ENCODE measurements at regions not wholly inside any gene's neighbourhood (a gene's known extent, or its start where the extent isn't known, plus 50 kb on each side); places are given as distances from the start of the nearest gene placed in this dataset.

GRCh38 chr11:71080239-71081097, 171.9 kb downstream of the SHANK2 start:
- Histone ChIP-seq H3K9me3 (ENCODE audit: control insufficient read depth, insufficient read depth, low read length) (no peaks in the 10 kb centered on the region), H3K36me3 (ENCODE audit: control insufficient read depth, insufficient read depth, low read length) (no peaks in the 10 kb centered on the region), H3K27ac (ENCODE audit: low read length) (no peak overlapping the region), H3K4me3 (ENCODE audit: low read length) (no peak overlapping the region), H3K27me3 (ENCODE audit: control insufficient read depth, insufficient read depth, low read length) (no peaks in the 10 kb centered on the region), H3K4me1 (ENCODE audit: control insufficient read depth, insufficient read depth, low read length) (no peaks in the 10 kb centered on the region)
- no peak overlapping the region for H3K27ac Mint-ChIP-seq
- H3K36me3 Mint-ChIP-seq, result no peaks in the 10 kb centered on the region
- WGBS (ENCODE audit: insufficient coverage), result 40% methylated on average over 25 of the region's 25 CpGs
- ATAC-seq (peak in 1 of 3 donors; percentile 36), DNase-seq (peak in 1 of 2 donors; percentile 17)
- peaks cover 3 to 10% of the 10 kb centered on the region in 2 donors for H3K27me3 Mint-ChIP-seq (ENCODE audit: low read depth in 2 of 2)
- intact Hi-C loops (cut with micrococcal nuclease), result no loop called here
- H3K4me1 Mint-ChIP-seq, result no peaks in the 10 kb centered on the region
- TF ChIP-seq, protein P1, sequence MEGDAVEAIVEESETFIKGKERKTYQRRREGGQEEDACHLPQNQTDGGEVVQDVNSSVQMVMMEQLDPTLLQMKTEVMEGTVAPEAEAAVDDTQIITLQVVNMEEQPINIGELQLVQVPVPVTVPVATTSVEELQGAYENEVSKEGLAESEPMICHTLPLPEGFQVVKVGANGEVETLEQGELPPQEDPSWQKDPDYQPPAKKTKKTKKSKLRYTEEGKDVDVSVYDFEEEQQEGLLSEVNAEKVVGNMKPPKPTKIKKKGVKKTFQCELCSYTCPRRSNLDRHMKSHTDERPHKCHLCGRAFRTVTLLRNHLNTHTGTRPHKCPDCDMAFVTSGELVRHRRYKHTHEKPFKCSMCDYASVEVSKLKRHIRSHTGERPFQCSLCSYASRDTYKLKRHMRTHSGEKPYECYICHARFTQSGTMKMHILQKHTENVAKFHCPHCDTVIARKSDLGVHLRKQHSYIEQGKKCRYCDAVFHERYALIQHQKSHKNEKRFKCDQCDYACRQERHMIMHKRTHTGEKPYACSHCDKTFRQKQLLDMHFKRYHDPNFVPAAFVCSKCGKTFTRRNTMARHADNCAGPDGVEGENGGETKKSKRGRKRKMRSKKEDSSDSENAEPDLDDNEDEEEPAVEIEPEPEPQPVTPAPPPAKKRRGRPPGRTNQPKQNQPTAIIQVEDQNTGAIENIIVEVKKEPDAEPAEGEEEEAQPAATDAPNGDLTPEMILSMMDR (IDR thresholded peaks at IDR 0.05), result peak; percentile 16
- H3K9me3 Mint-ChIP-seq, result no peaks in the 10 kb centered on the region
- H3K4me3 Mint-ChIP-seq, result no peak overlapping the region

GRCh38 chr11:71079795-71080194, 172.6 kb downstream of the SHANK2 start:
- intact Hi-C loops (cut with micrococcal nuclease), result no loop called here
- Mint-ChIP-seq H3K27ac (no peak overlapping the region), H3K4me1 (no peaks in the 10 kb centered on the region), H3K36me3 (no peaks in the 10 kb centered on the region), H3K4me3 (no peak overlapping the region), H3K27me3 (ENCODE audit: low read depth in 2 of 2) (peaks cover 3 to 10% of the 10 kb centered on the region in 2 donors), H3K9me3 (no peaks in the 10 kb centered on the region)
- ATAC-seq, result no peak
- TF ChIP-seq, protein P1 (IDR thresholded peaks at IDR 0.05), result no peak
- Histone ChIP-seq H3K4me1 (ENCODE audit: control insufficient read depth, insufficient read depth, low read length) (no peaks in the 10 kb centered on the region), H3K27ac (ENCODE audit: low read length) (no peak overlapping the region), H3K4me3 (ENCODE audit: low read length) (no peak overlapping the region), H3K9me3 (ENCODE audit: control insufficient read depth, insufficient read depth, low read length) (no peaks in the 10 kb centered on the region), H3K27me3 (ENCODE audit: control insufficient read depth, insufficient read depth, low read length) (no peaks in the 10 kb centered on the region), H3K36me3 (ENCODE audit: control insufficient read depth, insufficient read depth, low read length) (no peaks in the 10 kb centered on the region)
- 93% methylated on average over 1 of the region's 3 CpGs for WGBS (ENCODE audit: insufficient coverage)
- DNase-seq, result no peak

DNA sequence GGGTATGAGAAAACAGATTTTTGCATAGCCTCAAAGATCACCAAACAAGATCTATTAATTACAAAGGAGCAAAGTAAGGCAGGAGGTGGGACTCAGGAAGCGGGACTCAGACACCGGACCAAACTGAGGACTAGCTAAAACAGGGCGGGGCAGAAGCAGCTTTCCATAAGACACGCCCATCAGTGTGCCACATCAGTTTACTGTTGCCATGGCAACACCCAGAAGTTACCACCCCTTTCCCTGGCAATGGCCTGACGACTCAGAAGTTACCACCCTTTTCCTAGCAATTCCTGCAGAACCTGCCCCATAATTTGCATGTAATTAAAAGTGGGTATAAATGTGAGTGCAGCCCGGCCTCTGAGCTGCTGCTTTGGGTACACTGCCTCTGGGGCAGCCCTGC, 173.9 kb downstream of the SHANK2 start:
- ATAC-seq, result no peak
- WGBS (ENCODE audit: insufficient coverage), result 81% methylated on average over 6 of the region's 6 CpGs

More for the DNA sequence above, 173.9 kb downstream of the SHANK2 start:
- peaks cover 3 to 10% of the 10 kb centered on the region in 2 donors for H3K27me3 Mint-ChIP-seq (ENCODE audit: low read depth in 2 of 2)
- no peaks in the 10 kb centered on the region for H3K27me3 ChIP-seq (ENCODE audit: control insufficient read depth, insufficient read depth, low read length)
- H3K4me1 ChIP-seq (ENCODE audit: control insufficient read depth, insufficient read depth, low read length), result no peaks in the 10 kb centered on the region
- H3K36me3 Mint-ChIP-seq, result no peaks in the 10 kb centered on the region
- no peak overlapping the region for H3K27ac ChIP-seq (ENCODE audit: low read length)
- no peak overlapping the region for H3K4me3 ChIP-seq (ENCODE audit: low read length)
- no peak overlapping the region for H3K27ac Mint-ChIP-seq
- intact Hi-C loops (cut with micrococcal nuclease), result no loop called here
- no peak for DNase-seq
- no peaks in the 10 kb centered on the region for H3K9me3 Mint-ChIP-seq
- H3K4me3 Mint-ChIP-seq, result no peak overlapping the region
- H3K4me1 Mint-ChIP-seq, result no peaks in the 10 kb centered on the region
- TF ChIP-seq, protein P1 (IDR thresholded peaks at IDR 0.05), result no peak
- no peaks in the 10 kb centered on the region for H3K9me3 ChIP-seq (ENCODE audit: control insufficient read depth, insufficient read depth, low read length)
- no peaks in the 10 kb centered on the region for H3K36me3 ChIP-seq (ENCODE audit: control insufficient read depth, insufficient read depth, low read length)

Data from natural killer cell (primary cell).